ENCODE measurements at regions not wholly inside any gene's neighbourhood (a gene's known extent, or its start where the extent isn't known, plus 50 kb on each side); places are given as distances from the start of the nearest gene placed in this dataset.

- TF ChIP-seq EZH2 (IDR thresholded peaks at IDR 0.05) (no peak), POLR2AphosphoS5 (IDR thresholded peaks at IDR 0.05; ENCODE audit: borderline replicate concordance, low read depth, low read length) (no peak), FOXP2 (optimal IDR thresholded peaks at IDR 0.05; ENCODE audit: control extremely low read depth, extremely low read length, insufficient read depth) (no peak)
Measured at GRCh38 chr21:25025596-25025995, 581.7 kb downstream of the MRPL39 start.

Data from SK-N-MC (cell line).